ENCODE measurements at regions not wholly inside any gene's neighbourhood (a gene's known extent, or its start where the extent isn't known, plus 50 kb on each side); places are given as distances from the start of the nearest gene placed in this dataset.

DNA sequence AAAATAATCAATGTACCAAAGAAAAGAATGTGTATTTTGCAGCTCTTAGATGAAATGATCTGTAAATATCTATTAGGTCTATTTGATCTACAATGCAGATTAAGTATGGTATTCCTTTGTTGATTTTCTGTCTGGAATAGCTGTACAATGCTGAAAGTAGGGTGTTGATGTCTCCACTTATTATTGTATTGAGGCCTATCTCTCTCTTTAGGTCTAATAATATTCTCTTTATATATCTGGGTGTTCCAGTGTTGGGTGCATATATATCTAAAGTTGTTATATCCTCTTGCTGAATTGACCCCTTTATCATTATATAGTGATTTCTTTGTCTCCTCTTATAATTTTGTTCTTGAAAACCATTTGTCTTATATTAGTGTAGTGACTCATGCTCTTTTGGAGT lies 885.5 kb upstream of the FOXG1 start:
- TF ChIP-seq, protein P1, sequence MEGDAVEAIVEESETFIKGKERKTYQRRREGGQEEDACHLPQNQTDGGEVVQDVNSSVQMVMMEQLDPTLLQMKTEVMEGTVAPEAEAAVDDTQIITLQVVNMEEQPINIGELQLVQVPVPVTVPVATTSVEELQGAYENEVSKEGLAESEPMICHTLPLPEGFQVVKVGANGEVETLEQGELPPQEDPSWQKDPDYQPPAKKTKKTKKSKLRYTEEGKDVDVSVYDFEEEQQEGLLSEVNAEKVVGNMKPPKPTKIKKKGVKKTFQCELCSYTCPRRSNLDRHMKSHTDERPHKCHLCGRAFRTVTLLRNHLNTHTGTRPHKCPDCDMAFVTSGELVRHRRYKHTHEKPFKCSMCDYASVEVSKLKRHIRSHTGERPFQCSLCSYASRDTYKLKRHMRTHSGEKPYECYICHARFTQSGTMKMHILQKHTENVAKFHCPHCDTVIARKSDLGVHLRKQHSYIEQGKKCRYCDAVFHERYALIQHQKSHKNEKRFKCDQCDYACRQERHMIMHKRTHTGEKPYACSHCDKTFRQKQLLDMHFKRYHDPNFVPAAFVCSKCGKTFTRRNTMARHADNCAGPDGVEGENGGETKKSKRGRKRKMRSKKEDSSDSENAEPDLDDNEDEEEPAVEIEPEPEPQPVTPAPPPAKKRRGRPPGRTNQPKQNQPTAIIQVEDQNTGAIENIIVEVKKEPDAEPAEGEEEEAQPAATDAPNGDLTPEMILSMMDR (IDR thresholded peaks at IDR 0.05; ENCODE audit: borderline replicate concordance, extremely low read depth, low read length, poor library complexity, severe bottlenecking), result no peak
- no peak for TF ChIP-seq EZH2 (IDR thresholded peaks at IDR 0.05; ENCODE audit: borderline replicate concordance, low read depth, low read length, severe bottlenecking)
